Keratinocyte (primary cell): ENCODE measurements at regions not wholly inside any gene's neighbourhood (a gene's known extent, or its start where the extent isn't known, plus 50 kb on each side); places are given as distances from the start of the nearest gene placed in this dataset.

Experiments used
- DNase-seq: peaks from one replicate; pipeline ENCODE4 v3.0.0-alpha.2; 2011; ENCODE audit warnings: low read depth, missing footprints, low spot score
- FAIRE-seq: peaks from 2 replicates; lab custom pipeline; 2011; peaks lifted over from hg19 to GRCh38; lab: Jason Lieb, UNC
- H2AFZ ChIP-seq: 2 replicates; pipeline ENCODE4 v1.6.0; 2012; ENCODE audit warnings: low read length, control low read depth, inconsistent platforms; ENCODE audit not compliant: control insufficient read depth
- H3K27ac ChIP-seq: 2 replicates; pipeline ENCODE4 v1.5.1; 2011; ENCODE audit warnings: low read length; ENCODE audit not compliant: control insufficient read depth, insufficient read depth
- H3K27me3 ChIP-seq: 3 replicates; pipeline ENCODE4 v1.6.0; 2011; ENCODE audit warnings: low read length; ENCODE audit not compliant: control insufficient read depth, insufficient read depth; ENCODE audit errors: extremely low read depth
- H3K36me3 ChIP-seq, 2 experiments: 2 replicates in 1 of 2; 3 replicates in 1 of 2; pipeline ENCODE4 v1.5.1; 2011; ENCODE audit warnings: low read length in 2 of 2, mild to moderate bottlenecking in 1 of 2; ENCODE audit not compliant: control insufficient read depth in 2 of 2, insufficient read depth in 2 of 2; ENCODE audit errors: extremely low read depth in 1 of 2
- H3K4me1 ChIP-seq: 3 replicates; pipeline ENCODE4 v1.5.1; 2011; ENCODE audit warnings: low read length; ENCODE audit not compliant: control insufficient read depth, insufficient read depth; ENCODE audit errors: extremely low read depth
- H3K4me2 ChIP-seq: 3 replicates; pipeline ENCODE4 v1.6.0; 2011; ENCODE audit warnings: low read depth, low read length; ENCODE audit not compliant: control insufficient read depth, insufficient read depth; ENCODE audit errors: extremely low read depth
- H3K4me3 ChIP-seq, 3 experiments: fragments of 200-600 bp in 1 of 3; sonication (generic) in 1 of 3; 2 replicates in 2 of 3; 3 replicates in 1 of 3; pipeline ENCODE4 v1.5.1; 2011 to 2016; ENCODE audit warnings: low read length in 3 of 3, mild to moderate bottlenecking in 3 of 3, control low read depth in 2 of 3, inconsistent platforms in 1 of 3, low read depth in 1 of 3, mixed read lengths in 1 of 3, mixed run types in 1 of 3, moderate library complexity in 1 of 3; ENCODE audit not compliant: control insufficient read depth in 2 of 3, insufficient read depth in 2 of 3; ENCODE audit errors: extremely low read depth in 1 of 3
- H3K79me2 ChIP-seq: 2 replicates; pipeline ENCODE4 v1.6.0; 2012; ENCODE audit warnings: low read length; ENCODE audit not compliant: control insufficient read depth, insufficient read depth
- H3K9ac ChIP-seq: 3 replicates; pipeline ENCODE4 v1.6.0; 2011; ENCODE audit warnings: low read length; ENCODE audit not compliant: control insufficient read depth, insufficient read depth; ENCODE audit errors: extremely low read depth
- H3K9me1 ChIP-seq: 3 replicates; pipeline ENCODE4 v1.6.0; 2011; ENCODE audit warnings: low read length; ENCODE audit not compliant: control insufficient read depth, insufficient read depth; ENCODE audit errors: extremely low read depth
- H3K9me3 ChIP-seq: 2 replicates; pipeline ENCODE4 v1.5.1; 2012; ENCODE audit warnings: low read depth, low read length; ENCODE audit not compliant: control insufficient read depth
- H4K20me1 ChIP-seq: 3 replicates; pipeline ENCODE4 v1.6.0; 2011; ENCODE audit warnings: low read length; ENCODE audit not compliant: control insufficient read depth, insufficient read depth; ENCODE audit errors: extremely low read depth
- CTCF ChIP-seq, 3 experiments: IDR thresholded peaks in 1 of 3; conservative IDR thresholded peaks in 1 of 3; optimal IDR thresholded peaks in 1 of 3; 2 replicates in 2 of 3; 3 replicates in 1 of 3; pipeline versions ENCODE3 to v1.5.1; 2011; ENCODE audit warnings: low read length in 3 of 3, mild to moderate bottlenecking in 3 of 3, moderate library complexity in 2 of 3, control low read depth in 1 of 3, inconsistent platforms in 1 of 3; ENCODE audit not compliant: insufficient read depth in 2 of 3; ENCODE audit errors: extremely low read depth in 1 of 3
- EZH2 ChIP-seq: IDR thresholded peaks from one replicate; pipeline ENCODE4 v1.6.1; 2012; ENCODE audit warnings: inconsistent platforms, mild to moderate bottlenecking, low read length, moderate library complexity
- dilution Hi-C: fragments of 300-500 bp; cut with MboI; formaldehyde crosslinking; loops from one replicate; pipeline ENCODE4 v1.7.0; 2020; ENCODE audit warnings: low sequenced_read_pairs; ENCODE audit not compliant: extremely low pct_ligation_motif_present

DNA sequence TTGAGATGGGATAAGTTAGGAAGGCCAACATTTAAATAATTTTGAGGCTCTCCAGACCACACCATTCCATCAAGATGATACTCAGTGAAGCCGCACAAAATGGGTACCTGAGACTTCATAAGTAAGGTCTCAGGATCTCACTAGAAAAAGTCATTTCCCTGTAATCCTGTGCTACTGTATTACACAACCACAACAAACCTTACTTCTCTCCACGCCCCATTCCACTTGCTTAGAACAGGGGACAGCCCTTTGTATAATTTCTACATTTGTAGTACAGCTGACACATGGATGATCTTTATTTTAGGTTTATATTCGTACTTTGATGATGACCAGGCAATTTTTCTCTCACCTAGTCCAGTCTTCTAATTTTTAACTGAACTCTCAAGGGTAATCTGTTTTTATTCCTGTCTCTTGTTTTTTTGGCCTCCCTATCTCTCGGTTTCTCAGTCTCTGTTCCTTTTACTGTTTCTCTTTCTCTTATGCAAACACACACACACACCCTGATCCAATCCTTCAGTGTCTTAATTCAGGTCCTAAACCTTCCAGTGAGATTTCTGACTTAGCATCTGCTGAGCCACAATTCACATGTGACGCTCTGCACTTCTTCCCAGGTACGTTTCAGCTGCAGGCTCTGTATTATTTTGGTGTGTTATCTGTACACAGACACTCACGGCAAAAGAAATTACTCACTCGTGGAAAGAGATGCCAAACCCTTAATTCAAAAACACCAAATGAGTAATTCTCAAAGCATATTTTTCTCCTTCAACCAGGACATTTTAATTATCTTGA lies 223.2 kb upstream of the THBS1 start:
- dilution Hi-C loops: no loop called here
- Histone ChIP-seq H3K36me3 (no peaks in the 10 kb centered on the region), H4K20me1 (no peaks in the 10 kb centered on the region), H3K79me2 (no peaks in the 10 kb centered on the region), H3K4me3 (no peak overlapping the region), H3K9me3 (no peaks in the 10 kb centered on the region), H3K4me2 (peak overlapping the region; percentile 20), H2AFZ (peak overlapping the region; percentile 13), H3K9me1 (no peaks in the 10 kb centered on the region), H3K27ac (no peak overlapping the region), H3K9ac (no peak overlapping the region), H3K27me3 (no peaks in the 10 kb centered on the region), H3K4me1 (peaks cover 16% of the 10 kb centered on the region)
- DNase-seq: no peak
- TF ChIP-seq CTCF (optimal IDR thresholded peaks at IDR 0.05 in 1 of 3, IDR thresholded peaks at IDR 0.05 in 1 of 3, conservative IDR thresholded peaks at IDR 0.05 in 1 of 3; ENCODE audit: extremely low read depth in 1 of 3, insufficient read depth in 2 of 3, low read length in 3 of 3) (no peak), EZH2 (no peak)
- FAIRE-seq: no peak

DNA sequence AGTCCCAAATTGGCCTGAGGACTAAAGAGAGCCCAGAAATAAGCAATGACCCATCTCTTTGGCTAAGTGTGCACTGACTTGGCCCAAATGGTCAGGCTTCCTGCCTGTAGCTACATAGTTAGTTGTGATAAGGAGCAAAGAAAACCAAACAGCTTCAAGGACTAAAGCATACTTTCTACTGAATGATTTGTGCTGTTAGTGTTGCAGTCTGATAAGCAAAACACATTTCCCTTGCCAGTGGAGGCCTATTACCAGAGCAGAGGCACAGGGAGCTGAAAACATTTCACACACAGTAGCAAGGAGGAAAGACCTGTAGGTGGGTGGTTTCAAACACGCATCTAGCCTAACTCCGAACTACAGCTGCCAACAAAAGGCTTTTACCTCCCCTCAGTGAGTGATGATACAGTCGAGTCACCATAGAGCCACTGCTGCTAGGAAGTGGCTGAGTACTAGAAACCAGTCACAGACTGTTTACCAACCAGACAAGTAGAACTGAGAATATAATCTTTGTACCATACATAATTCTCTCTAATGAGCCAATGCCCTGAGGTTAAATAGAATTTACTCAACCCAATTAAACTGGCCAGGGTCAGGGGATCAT lies 222.3 kb upstream of the THBS1 start:
- H3K9ac ChIP-seq: no peak overlapping the region
- FAIRE-seq: peak; percentile 74

More for the DNA sequence above, 222.3 kb upstream of the THBS1 start:
- Histone ChIP-seq H3K4me2 (no peak overlapping the region), H2AFZ (peak overlapping the region; percentile 24), H3K27ac (no peak overlapping the region), H3K36me3 (no peaks in the 10 kb centered on the region), H3K9me1 (no peaks in the 10 kb centered on the region), H3K4me1 (peaks cover 16% of the 10 kb centered on the region), H3K79me2 (no peaks in the 10 kb centered on the region), H4K20me1 (no peaks in the 10 kb centered on the region), H3K27me3 (no peaks in the 10 kb centered on the region), H3K9me3 (no peaks in the 10 kb centered on the region), H3K4me3 (no peak overlapping the region)
- TF ChIP-seq CTCF (optimal IDR thresholded peaks at IDR 0.05 in 1 of 3, IDR thresholded peaks at IDR 0.05 in 1 of 3, conservative IDR thresholded peaks at IDR 0.05 in 1 of 3; ENCODE audit: extremely low read depth in 1 of 3, insufficient read depth in 2 of 3, low read length in 3 of 3) (no peak), EZH2 (no peak)
- dilution Hi-C loops: no loop called here
- no peak for DNase-seq
